ENCODE measurements at regions not wholly inside any gene's neighbourhood (a gene's known extent, or its start where the extent isn't known, plus 50 kb on each side); places are given as distances from the start of the nearest gene placed in this dataset.

DNA sequence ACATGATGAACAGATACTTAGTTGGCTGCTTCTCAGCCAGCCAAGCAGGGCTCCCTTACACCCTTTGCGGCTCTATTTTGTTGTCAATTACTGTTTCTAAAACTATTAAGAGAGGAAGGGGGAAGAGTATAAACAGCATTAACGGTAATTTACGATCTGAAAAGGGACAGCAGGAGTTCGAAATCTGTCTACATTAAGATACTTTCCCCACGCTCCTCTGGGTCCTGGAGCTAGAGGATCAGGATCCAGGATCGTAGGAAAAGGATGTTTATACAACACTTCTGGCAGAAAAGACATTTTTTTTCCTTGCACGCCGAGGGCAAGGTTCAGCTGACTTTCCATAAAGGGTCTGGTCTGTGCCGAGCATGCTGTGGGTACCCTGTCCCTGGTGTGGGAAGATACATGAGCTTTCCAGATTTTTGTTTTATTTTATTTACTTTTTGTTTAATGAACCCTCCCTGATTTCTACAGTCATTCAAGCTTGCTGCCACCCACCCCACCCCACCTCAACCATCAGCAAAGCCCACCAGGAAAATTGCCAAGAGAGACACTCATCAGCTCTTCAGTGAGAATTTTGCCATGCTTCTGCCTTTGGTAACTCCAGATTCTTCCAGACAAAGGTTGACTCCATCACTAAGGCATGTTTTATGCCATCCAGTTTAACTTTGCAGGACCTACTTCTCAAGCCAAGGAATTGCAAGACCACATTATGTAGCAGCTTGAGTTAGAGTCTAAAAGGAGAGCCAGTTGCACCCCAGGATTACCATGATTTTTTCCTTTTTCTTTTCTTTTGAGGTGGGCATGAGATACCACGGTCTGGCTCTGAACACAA is 188.1 kb downstream of the QDPR start:
- peak overlapping the region; percentile 14 for H3K27ac ChIP-seq
- intact Hi-C loops (cut with DNase I) = loop anchor here (10.0 kb wide), 1 partner anchor 409 kb away; no protein-coding TSS in a partner anchor
- no peak for ATAC-seq
- H3K4me1 ChIP-seq = peaks cover 20% of the 10 kb centered on the region
- DNase-seq = no peak
- TF ChIP-seq, protein P1, sequence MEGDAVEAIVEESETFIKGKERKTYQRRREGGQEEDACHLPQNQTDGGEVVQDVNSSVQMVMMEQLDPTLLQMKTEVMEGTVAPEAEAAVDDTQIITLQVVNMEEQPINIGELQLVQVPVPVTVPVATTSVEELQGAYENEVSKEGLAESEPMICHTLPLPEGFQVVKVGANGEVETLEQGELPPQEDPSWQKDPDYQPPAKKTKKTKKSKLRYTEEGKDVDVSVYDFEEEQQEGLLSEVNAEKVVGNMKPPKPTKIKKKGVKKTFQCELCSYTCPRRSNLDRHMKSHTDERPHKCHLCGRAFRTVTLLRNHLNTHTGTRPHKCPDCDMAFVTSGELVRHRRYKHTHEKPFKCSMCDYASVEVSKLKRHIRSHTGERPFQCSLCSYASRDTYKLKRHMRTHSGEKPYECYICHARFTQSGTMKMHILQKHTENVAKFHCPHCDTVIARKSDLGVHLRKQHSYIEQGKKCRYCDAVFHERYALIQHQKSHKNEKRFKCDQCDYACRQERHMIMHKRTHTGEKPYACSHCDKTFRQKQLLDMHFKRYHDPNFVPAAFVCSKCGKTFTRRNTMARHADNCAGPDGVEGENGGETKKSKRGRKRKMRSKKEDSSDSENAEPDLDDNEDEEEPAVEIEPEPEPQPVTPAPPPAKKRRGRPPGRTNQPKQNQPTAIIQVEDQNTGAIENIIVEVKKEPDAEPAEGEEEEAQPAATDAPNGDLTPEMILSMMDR (IDR thresholded peaks at IDR 0.05) = no peak
- H3K4me3 ChIP-seq = no peak overlapping the region
- H3K27me3 ChIP-seq = no peaks in the 10 kb centered on the region
- no peaks in the 10 kb centered on the region for H3K36me3 ChIP-seq
- no peaks in the 10 kb centered on the region for H3K9me3 ChIP-seq

DNA sequence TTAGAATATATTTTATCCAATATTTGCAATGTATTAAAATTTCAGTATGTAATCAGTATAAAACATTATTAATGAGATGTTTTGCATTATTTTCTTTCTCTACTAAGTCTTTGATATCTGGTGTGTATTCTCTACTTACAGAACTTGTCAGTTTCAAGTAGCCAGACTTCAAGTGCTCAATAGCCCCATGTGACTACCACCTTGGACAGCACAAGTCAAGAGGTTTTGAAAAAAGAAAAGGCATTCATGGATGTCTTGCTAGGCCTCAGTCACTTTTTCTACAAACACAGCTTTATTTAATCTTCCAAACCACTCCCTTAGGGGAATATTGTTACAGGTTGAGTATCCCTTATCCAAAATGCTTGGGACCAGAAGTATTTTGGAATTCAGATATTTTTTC is 189.4 kb downstream of the QDPR start:
- Histone ChIP-seq H3K27ac (no peak overlapping the region), H3K9me3 (no peaks in the 10 kb centered on the region), H3K36me3 (no peaks in the 10 kb centered on the region), H3K27me3 (no peaks in the 10 kb centered on the region), H3K4me3 (no peak overlapping the region), H3K4me1 (peaks cover 19% of the 10 kb centered on the region)
- intact Hi-C loops (cut with DNase I) = loop anchor here (10.0 kb wide), 1 partner anchor 408 kb away; no protein-coding TSS in a partner anchor
- DNase-seq (no peak), ATAC-seq (no peak)
- TF ChIP-seq, protein P1 (IDR thresholded peaks at IDR 0.05) = no peak

DNA sequence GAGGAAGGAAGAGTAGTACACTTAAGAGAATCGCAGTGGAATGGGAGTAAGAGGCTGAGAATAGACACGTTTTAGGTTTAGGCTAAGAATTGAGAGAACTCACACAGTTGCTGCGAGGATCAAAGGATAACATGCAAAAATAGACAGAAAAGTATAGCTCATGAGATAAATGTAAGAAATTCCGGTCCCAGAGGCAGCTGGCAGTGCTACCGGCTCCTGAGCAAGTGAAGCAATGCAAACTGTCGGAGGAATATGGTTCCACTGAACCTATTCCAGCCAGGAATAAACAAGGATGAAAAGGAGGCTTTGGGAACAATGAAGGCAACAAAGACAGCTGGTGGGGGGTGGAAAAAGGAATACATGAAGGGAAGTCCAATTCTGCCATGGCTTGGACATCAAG is 191.8 kb downstream of the QDPR start:
- no peak overlapping the region for H3K4me3 ChIP-seq
- intact Hi-C loops (cut with DNase I) = loop anchor here (10.0 kb wide), 1 partner anchor 405 kb away; no protein-coding TSS in a partner anchor
- ATAC-seq (no peak), DNase-seq (no peak)
- TF ChIP-seq, protein P1 (IDR thresholded peaks at IDR 0.05) = no peak
- no peaks in the 10 kb centered on the region for H3K27me3 ChIP-seq
- peaks cover 19% of the 10 kb centered on the region for H3K4me1 ChIP-seq
- no peaks in the 10 kb centered on the region for H3K9me3 ChIP-seq
- H3K27ac ChIP-seq = no peak overlapping the region
- H3K36me3 ChIP-seq = no peaks in the 10 kb centered on the region

DNA sequence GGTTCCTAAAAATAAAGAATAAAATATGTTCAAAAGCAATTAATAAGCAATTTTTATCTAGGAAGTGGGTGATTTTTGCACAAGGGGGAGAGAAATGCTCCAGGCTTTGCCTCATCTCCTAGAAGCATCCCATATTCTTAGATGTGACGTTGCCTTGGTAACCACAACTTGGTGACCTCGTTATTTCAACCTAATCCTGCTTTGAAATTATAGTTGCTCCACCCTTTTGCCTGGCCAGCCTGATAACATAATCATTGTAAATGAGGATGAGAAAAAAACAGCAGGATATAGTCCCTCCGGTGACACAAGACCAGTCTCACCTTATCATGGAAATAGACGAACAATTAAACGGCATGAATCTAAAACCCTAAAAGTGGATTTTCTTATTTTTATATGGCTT is 194.4 kb downstream of the QDPR start:
- intact Hi-C loops (cut with DNase I) = no loop called here
- no peak overlapping the region for H3K4me3 ChIP-seq
- H3K27ac ChIP-seq = no peak overlapping the region

DNA sequence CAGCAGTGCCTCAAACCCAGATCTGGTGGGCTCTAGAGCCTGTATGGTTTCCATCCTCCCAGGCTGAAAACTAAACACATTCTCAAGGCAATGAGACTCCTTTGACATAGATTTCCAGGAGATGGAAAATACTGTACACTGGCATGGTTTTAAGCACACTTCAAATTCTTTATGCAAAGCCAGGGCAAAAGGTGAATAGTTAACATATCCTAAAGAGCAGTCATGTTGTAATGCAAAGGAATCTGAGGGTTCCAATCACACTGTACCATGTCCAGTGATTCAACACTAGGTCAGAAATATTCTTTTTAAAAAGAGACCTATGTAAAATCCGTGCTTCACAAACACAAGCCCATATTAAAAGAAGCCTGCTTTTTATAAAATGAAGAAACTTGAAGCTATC is 195.3 kb downstream of the QDPR start:
- Histone ChIP-seq H3K4me3 (no peak overlapping the region), H3K36me3 (no peaks in the 10 kb centered on the region)
- intact Hi-C loops (cut with DNase I) = no loop called here

More for the DNA sequence above, 194.4 kb downstream of the QDPR start:
- H3K9me3 ChIP-seq = no peaks in the 10 kb centered on the region
- TF ChIP-seq, protein P1 (IDR thresholded peaks at IDR 0.05) = no peak
- H3K27me3 ChIP-seq = no peaks in the 10 kb centered on the region
- peaks cover under 1% of the 10 kb centered on the region for H3K4me1 ChIP-seq
- no peaks in the 10 kb centered on the region for H3K36me3 ChIP-seq
- ATAC-seq (no peak), DNase-seq (no peak)

More for the DNA sequence above, 195.3 kb downstream of the QDPR start:
- Histone ChIP-seq H3K27me3 (no peaks in the 10 kb centered on the region), H3K4me1 (no peaks in the 10 kb centered on the region), H3K9me3 (no peaks in the 10 kb centered on the region), H3K27ac (no peak overlapping the region)
- DNase-seq = no peak
- ATAC-seq = no peak
- TF ChIP-seq, protein P1 (IDR thresholded peaks at IDR 0.05) = no peak

All from upper lobe of right lung (tissue), 1 donor.